Fibroblast of villous mesenchyme (primary cell): ENCODE measurements at regions not wholly inside any gene's neighbourhood (a gene's known extent, or its start where the extent isn't known, plus 50 kb on each side); places are given as distances from the start of the nearest gene placed in this dataset.

Experiments
- DNase-seq: peaks from one replicate; pipeline ENCODE4 v3.0.0-alpha.2; 2010; ENCODE audit warnings: low read depth
- H3K4me3 ChIP-seq: 2 replicates; pipeline ENCODE4 v1.5.1; 2011; ENCODE audit warnings: low read depth, mild to moderate bottlenecking, low read length
- TF ChIP-seq, protein P1 (sequence below): IDR thresholded peaks from 2 replicates; pipeline ENCODE4 v1.5.1; 2012; ENCODE audit warnings: low read depth, mild to moderate bottlenecking, low read length; ENCODE audit not compliant: insufficient read depth

DNA sequence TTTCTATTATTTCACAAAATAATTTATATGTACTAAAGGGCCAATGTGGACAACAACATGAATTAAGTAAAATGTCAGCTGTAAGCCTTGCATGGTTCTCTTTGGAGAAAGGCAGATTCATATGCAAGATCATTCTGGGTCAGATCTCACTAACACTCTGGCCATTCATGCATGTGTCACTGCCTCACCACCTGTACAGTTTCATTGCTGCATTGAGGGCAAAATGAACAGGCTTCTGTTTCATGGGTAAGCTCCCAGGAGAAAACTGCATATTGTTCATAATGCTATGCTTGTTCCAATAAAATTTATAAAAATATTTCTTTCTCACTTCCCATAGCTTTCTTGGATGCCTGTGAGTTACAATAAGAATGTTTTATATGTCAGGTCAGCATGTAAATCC lies 275.2 kb downstream of the ZNF248 start:
- no peak overlapping the region for H3K4me3 ChIP-seq
- DNase-seq = no peak
- TF ChIP-seq, protein P1, sequence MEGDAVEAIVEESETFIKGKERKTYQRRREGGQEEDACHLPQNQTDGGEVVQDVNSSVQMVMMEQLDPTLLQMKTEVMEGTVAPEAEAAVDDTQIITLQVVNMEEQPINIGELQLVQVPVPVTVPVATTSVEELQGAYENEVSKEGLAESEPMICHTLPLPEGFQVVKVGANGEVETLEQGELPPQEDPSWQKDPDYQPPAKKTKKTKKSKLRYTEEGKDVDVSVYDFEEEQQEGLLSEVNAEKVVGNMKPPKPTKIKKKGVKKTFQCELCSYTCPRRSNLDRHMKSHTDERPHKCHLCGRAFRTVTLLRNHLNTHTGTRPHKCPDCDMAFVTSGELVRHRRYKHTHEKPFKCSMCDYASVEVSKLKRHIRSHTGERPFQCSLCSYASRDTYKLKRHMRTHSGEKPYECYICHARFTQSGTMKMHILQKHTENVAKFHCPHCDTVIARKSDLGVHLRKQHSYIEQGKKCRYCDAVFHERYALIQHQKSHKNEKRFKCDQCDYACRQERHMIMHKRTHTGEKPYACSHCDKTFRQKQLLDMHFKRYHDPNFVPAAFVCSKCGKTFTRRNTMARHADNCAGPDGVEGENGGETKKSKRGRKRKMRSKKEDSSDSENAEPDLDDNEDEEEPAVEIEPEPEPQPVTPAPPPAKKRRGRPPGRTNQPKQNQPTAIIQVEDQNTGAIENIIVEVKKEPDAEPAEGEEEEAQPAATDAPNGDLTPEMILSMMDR = no peak

DNA sequence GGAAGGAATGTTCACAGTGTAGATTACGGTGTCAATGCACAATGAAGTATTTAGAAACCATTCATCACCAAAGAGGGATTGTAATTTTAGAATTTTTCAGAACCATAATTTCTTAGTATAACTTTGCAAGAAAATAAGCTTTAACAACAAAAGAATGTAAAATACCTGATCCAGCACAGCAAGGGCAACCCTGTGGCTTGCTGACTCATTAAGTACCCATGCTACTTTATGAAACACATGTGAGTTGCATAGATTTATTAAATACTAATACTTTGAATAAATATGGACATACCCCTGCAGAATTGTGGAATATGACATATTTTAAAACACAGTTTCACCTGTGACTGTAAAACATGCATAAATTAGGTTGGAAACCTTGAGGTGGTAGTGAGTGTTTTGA lies 281.3 kb downstream of the ZNF248 start:
- TF ChIP-seq, protein P1 = no peak
- H3K4me3 ChIP-seq = no peak overlapping the region
- DNase-seq = no peak

GRCh38 chr10:37572206-37572605 lies 285.2 kb downstream of the ZNF248 start:
- H3K4me3 ChIP-seq = no peak overlapping the region
- no peak for DNase-seq
- TF ChIP-seq, protein P1 = no peak

GRCh38 chr10:37566332-37566731 lies 291.1 kb downstream of the ZNF248 start:
- TF ChIP-seq, protein P1 = no peak
- no peak for DNase-seq
- no peak overlapping the region for H3K4me3 ChIP-seq

GRCh38 chr10:37563715-37564108 lies 293.7 kb downstream of the ZNF248 start:
- no peak for DNase-seq
- no peak overlapping the region for H3K4me3 ChIP-seq
- TF ChIP-seq, protein P1 = no peak

- H3K4me3 ChIP-seq = no peak overlapping the region
- TF ChIP-seq, protein P1 = no peak
- DNase-seq = no peak
These were observed 294.2 kb downstream of the ZNF248 start for GRCh38 chr10:37563107-37563714.

DNA sequence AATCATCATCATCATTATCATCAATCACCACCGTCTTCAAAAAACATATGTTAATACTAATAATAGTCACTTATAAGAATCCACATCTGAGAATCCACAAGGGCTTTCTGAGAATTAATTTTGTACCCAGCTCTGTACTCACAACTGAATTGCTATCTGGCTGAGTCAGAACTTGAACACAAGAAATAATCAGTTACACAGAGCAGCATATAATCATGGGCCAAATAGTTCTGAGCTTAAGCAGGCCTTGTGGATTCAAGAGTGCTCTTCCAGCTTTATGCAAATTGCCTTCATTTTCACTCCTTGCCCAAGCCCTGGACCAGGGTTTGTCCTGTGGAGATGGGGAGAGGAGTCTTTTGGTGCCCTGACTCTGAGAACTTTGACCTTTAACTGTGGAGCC lies 304.5 kb downstream of the ZNF248 start:
- TF ChIP-seq, protein P1 = no peak
- DNase-seq = no peak

More for the DNA sequence above, 304.5 kb downstream of the ZNF248 start:
- no peak overlapping the region for H3K4me3 ChIP-seq
